HL-60 (cell line): ENCODE measurements at regions not wholly inside any gene's neighbourhood (a gene's known extent, or its start where the extent isn't known, plus 50 kb on each side); places are given as distances from the start of the nearest gene placed in this dataset.

Experiments
- DNase-seq, 2 experiments: peaks; one replicate each; pipeline ENCODE4 v3.0.0-alpha.2; 2010 to 2020; ENCODE audit warnings: low read depth in 1 of 2, low spot score in 1 of 2
- H3K27ac ChIP-seq: fragments of 250-450 bp; sonication (Bioruptor Pico); replicated peaks from 2 replicates; pipeline ENCODE4 v1.5.1; 2020; ENCODE audit warnings: mild to moderate bottlenecking, moderate library complexity
- H3K27me3 ChIP-seq: fragments of 250-450 bp; sonication (Bioruptor Pico); 2 replicates; pipeline ENCODE4 v1.5.1; 2021; ENCODE audit warnings: mild to moderate bottlenecking, moderate library complexity; ENCODE audit not compliant: insufficient read depth, poor library complexity, severe bottlenecking
- H3K4me3 ChIP-seq: replicated peaks from 2 replicates; pipeline ENCODE4 v1.5.1; 2011; ENCODE audit warnings: mild to moderate bottlenecking, control low read depth, low read length; ENCODE audit not compliant: insufficient read depth
- GABPA ChIP-seq: IDR thresholded peaks from 2 replicates; pipeline ENCODE4 v1.6.1; 2012; ENCODE audit warnings: low read depth
- POLR2AphosphoS5 ChIP-seq: IDR thresholded peaks from 2 replicates; pipeline ENCODE4 v1.6.1; 2012; ENCODE audit warnings: low read depth
- SPI1 ChIP-seq: IDR thresholded peaks from 2 replicates; pipeline ENCODE4 v1.6.1; 2012; ENCODE audit warnings: low read depth, mild to moderate bottlenecking, borderline replicate concordance
- TF ChIP-seq, protein P1 (sequence below): IDR thresholded peaks from 2 replicates; pipeline ENCODE4 v1.6.1; 2012; ENCODE audit warnings: low read depth; ENCODE audit not compliant: insufficient replicate concordance
- TF ChIP-seq, protein P2 (sequence below): IDR thresholded peaks from one replicate; pipeline ENCODE4 v1.5.1; 2011; ENCODE audit warnings: low read length, control low read depth, inconsistent platforms; ENCODE audit not compliant: insufficient read depth

DNA sequence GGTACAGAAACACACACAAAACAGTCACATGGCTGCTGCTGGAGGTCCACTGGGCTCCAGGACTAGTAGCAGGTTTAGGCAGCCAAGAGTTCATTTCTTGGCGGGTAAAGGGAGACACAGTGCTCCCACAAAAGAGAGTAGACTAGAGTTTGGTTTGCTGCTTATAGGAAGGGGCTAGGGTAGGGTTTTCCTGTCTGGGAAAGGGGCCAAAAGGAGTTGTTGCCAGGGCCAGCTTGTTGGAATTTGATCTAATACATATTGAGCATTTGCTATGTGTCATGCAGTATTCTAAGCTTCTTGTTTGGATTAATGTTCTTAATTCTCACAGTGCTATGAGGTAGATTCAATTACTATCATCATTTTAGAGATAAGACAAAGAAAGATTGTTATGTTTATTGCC is 195.1 kb upstream of the PLET1 start:
- Histone ChIP-seq H3K27me3 (no peaks in the 10 kb centered on the region), H3K4me3 (no peak overlapping the region), H3K27ac (no peak overlapping the region)
- no peak for DNase-seq
- TF ChIP-seq, protein P1, sequence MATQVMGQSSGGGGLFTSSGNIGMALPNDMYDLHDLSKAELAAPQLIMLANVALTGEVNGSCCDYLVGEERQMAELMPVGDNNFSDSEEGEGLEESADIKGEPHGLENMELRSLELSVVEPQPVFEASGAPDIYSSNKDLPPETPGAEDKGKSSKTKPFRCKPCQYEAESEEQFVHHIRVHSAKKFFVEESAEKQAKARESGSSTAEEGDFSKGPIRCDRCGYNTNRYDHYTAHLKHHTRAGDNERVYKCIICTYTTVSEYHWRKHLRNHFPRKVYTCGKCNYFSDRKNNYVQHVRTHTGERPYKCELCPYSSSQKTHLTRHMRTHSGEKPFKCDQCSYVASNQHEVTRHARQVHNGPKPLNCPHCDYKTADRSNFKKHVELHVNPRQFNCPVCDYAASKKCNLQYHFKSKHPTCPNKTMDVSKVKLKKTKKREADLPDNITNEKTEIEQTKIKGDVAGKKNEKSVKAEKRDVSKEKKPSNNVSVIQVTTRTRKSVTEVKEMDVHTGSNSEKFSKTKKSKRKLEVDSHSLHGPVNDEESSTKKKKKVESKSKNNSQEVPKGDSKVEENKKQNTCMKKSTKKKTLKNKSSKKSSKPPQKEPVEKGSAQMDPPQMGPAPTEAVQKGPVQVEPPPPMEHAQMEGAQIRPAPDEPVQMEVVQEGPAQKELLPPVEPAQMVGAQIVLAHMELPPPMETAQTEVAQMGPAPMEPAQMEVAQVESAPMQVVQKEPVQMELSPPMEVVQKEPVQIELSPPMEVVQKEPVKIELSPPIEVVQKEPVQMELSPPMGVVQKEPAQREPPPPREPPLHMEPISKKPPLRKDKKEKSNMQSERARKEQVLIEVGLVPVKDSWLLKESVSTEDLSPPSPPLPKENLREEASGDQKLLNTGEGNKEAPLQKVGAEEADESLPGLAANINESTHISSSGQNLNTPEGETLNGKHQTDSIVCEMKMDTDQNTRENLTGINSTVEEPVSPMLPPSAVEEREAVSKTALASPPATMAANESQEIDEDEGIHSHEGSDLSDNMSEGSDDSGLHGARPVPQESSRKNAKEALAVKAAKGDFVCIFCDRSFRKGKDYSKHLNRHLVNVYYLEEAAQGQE = no peak

DNA sequence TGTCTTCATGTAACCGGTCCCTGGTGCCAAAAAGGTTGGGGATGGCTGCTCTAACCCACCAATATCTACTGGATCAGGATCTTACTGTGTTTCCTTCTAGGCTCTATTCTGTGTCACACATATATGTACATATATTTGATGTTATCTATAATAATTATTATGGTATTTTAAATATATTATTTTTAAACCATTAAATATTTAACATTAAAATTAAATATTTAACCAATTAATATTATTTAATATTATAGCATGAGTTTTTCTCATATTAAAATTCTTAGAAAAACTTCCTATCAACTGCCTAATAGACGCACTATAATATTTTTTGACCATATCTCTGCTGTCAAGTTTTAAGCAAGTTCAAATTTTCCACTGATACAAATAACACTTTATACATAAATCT is 196.9 kb upstream of the PLET1 start:
- Histone ChIP-seq H3K27me3 (no peaks in the 10 kb centered on the region), H3K27ac (no peak overlapping the region), H3K4me3 (no peak overlapping the region)
- DNase-seq = no peak
- no peak for TF ChIP-seq GABPA
- TF ChIP-seq, protein P1 = no peak
- no peak for TF ChIP-seq POLR2AphosphoS5
- TF ChIP-seq, protein P2, sequence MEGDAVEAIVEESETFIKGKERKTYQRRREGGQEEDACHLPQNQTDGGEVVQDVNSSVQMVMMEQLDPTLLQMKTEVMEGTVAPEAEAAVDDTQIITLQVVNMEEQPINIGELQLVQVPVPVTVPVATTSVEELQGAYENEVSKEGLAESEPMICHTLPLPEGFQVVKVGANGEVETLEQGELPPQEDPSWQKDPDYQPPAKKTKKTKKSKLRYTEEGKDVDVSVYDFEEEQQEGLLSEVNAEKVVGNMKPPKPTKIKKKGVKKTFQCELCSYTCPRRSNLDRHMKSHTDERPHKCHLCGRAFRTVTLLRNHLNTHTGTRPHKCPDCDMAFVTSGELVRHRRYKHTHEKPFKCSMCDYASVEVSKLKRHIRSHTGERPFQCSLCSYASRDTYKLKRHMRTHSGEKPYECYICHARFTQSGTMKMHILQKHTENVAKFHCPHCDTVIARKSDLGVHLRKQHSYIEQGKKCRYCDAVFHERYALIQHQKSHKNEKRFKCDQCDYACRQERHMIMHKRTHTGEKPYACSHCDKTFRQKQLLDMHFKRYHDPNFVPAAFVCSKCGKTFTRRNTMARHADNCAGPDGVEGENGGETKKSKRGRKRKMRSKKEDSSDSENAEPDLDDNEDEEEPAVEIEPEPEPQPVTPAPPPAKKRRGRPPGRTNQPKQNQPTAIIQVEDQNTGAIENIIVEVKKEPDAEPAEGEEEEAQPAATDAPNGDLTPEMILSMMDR = no peak
- no peak for TF ChIP-seq SPI1

DNA sequence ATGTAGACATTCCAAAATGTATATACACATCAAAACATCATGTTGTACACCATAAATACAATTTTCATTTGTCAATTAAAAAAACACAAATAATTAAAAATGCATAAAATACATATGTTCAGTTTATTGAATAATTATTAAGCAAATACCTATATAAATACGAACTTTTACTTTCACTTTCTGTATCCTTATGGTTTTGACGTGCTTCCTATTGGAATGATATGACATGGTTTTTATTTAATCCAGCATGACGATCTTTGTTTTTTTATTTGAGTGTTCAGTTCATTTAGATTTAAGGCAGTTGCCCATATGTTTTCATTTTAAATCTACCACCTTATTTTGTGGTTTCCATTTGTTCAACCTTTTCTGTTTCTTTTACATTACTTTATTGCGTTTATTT is 198.3 kb upstream of the PLET1 start:
- Histone ChIP-seq H3K27ac (no peak overlapping the region), H3K4me3 (no peak overlapping the region), H3K27me3 (no peaks in the 10 kb centered on the region)
- no peak for DNase-seq
- TF ChIP-seq SPI1 (no peak), POLR2AphosphoS5 (no peak), GABPA (no peak)
- TF ChIP-seq, protein P2 = no peak
- TF ChIP-seq, protein P1 = no peak

DNA sequence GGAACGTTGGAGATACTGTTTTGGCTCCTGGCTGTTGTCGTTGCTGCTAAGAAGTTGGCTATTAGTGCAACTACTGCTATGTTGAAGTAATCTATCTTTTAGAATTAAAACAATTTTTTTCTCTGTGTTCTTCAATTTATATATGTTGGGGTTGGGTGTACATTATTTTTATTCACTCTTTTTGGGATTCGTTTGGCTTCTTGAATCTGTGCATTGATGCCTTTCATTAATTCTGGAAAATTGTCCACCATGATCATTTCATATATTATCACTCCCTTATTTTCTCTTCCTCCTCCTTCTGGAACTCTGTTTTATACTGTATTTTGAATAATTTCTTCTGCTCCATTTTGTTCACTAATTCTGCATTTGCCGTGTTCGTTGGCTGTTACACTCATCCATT is 199.5 kb upstream of the PLET1 start:
- TF ChIP-seq, protein P1 = no peak
- TF ChIP-seq POLR2AphosphoS5 = no peak
- no peak for TF ChIP-seq GABPA
- no peak for TF ChIP-seq SPI1
- TF ChIP-seq, protein P2 = no peak
- Histone ChIP-seq H3K27ac (no peak overlapping the region), H3K4me3 (no peak overlapping the region), H3K27me3 (no peaks in the 10 kb centered on the region)
- DNase-seq = no peak
